ENCODE measurements at regions not wholly inside any gene's neighbourhood (a gene's known extent, or its start where the extent isn't known, plus 50 kb on each side); places are given as distances from the start of the nearest gene placed in this dataset.

GRCh38 chr20:7665376-7665775 is 274.9 kb downstream of the HAO1 start:
- intact Hi-C loops (cut with micrococcal nuclease): no loop called here
- H3K4me1 Mint-ChIP-seq (ENCODE audit: low read depth): no peaks in the 10 kb centered on the region
- no peak overlapping the region for H3K27ac Mint-ChIP-seq
- H3K4me3 Mint-ChIP-seq (ENCODE audit: low read depth): no peak overlapping the region
- H3K9me3 Mint-ChIP-seq: no peaks in the 10 kb centered on the region
- no peak for DNase-seq (ENCODE audit: low spot score)
- no peaks in the 10 kb centered on the region for H3K27me3 Mint-ChIP-seq (ENCODE audit: low read depth)
- no peaks in the 10 kb centered on the region for H3K36me3 Mint-ChIP-seq (ENCODE audit: low read depth)

- no peaks in the 10 kb centered on the region for H3K36me3 Mint-ChIP-seq (ENCODE audit: low read depth)
- H3K4me1 Mint-ChIP-seq (ENCODE audit: low read depth): no peaks in the 10 kb centered on the region
- no peaks in the 10 kb centered on the region for H3K27me3 Mint-ChIP-seq (ENCODE audit: low read depth)
- H3K27ac Mint-ChIP-seq: no peak overlapping the region
- H3K4me3 Mint-ChIP-seq (ENCODE audit: low read depth): no peak overlapping the region
- peaks cover 4% of the 10 kb centered on the region for H3K9me3 Mint-ChIP-seq
- intact Hi-C loops (cut with micrococcal nuclease): no loop called here
- no peak for DNase-seq (ENCODE audit: low spot score)
Measured at GRCh38 chr20:7667194-7667593, 273.1 kb downstream of the HAO1 start.

DNA sequence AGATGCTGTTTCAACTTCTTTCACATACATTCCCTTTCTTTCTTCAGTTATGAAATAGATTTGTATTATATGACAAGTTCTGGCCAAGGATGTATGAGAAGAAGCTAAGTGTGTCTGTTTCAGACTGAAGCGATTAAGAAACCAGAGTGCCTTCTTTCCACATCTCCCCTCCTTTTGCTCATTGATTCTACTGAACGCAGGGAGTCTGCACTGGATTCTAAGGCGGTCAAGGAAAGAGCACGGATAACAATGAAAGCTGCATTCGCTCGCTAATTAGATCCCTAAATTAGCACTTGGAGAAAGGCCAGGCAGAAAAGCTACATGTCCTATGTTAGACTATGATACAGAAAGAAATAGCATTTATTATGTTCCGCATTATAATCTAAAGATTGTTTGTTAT is 267.7 kb downstream of the HAO1 start:
- Mint-ChIP-seq H3K27me3 (ENCODE audit: low read depth) (no peaks in the 10 kb centered on the region), H3K36me3 (ENCODE audit: low read depth) (no peaks in the 10 kb centered on the region), H3K4me3 (ENCODE audit: low read depth) (no peak overlapping the region), H3K27ac (no peak overlapping the region), H3K9me3 (peaks cover 12% of the 10 kb centered on the region), H3K4me1 (ENCODE audit: low read depth) (no peaks in the 10 kb centered on the region)
- no peak for DNase-seq (ENCODE audit: low spot score)
- intact Hi-C loops (cut with micrococcal nuclease): no loop called here

DNA sequence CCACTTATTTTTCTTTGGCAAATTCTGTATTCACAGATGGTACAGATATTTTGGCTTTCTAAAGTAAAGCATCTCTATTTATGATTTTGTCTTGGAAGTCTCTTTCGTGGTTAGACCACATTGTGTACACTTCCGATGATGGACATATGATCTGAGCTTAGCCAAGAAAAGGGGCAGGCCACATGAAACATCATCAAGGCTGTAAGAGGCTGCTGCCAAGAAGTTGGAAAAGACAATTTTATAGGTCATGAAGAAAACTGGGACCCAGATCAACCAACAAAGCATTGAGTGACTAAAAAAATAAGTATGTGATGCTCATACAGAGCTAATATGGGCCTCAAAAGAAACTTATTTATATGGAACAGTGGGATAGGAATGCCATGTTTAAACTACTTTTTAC is 266.4 kb downstream of the HAO1 start:
- no peaks in the 10 kb centered on the region for H3K27me3 Mint-ChIP-seq (ENCODE audit: low read depth)
- peaks cover 16% of the 10 kb centered on the region for H3K9me3 Mint-ChIP-seq
- H3K4me1 Mint-ChIP-seq (ENCODE audit: low read depth): no peaks in the 10 kb centered on the region
- DNase-seq (ENCODE audit: low spot score): no peak
- intact Hi-C loops (cut with micrococcal nuclease): no loop called here
- no peak overlapping the region for H3K27ac Mint-ChIP-seq
- no peaks in the 10 kb centered on the region for H3K36me3 Mint-ChIP-seq (ENCODE audit: low read depth)
- no peak overlapping the region for H3K4me3 Mint-ChIP-seq (ENCODE audit: low read depth)

DNA sequence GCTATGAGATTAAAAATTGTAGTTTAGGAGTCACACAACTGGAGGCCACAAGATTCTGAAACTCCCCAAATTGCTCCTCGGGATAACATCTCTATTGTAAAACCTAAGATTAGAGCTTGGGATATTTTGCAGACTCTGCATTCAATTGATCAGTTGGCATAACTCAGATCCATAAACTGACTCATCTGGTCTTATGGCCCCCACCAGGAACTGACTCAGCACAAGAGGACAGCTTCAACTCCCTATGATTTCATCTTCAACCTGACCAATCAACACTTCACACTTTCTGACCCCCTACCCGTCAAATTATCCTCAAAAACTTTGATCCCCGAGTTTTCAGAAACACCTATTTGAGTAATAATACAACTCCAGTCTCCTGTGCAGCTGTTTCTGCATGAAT is 257.3 kb downstream of the HAO1 start:
- DNase-seq (ENCODE audit: low spot score): no peak
- Mint-ChIP-seq H3K27ac (no peak overlapping the region), H3K36me3 (ENCODE audit: low read depth) (no peaks in the 10 kb centered on the region), H3K9me3 (no peaks in the 10 kb centered on the region), H3K27me3 (ENCODE audit: low read depth) (no peaks in the 10 kb centered on the region), H3K4me3 (ENCODE audit: low read depth) (no peak overlapping the region), H3K4me1 (ENCODE audit: low read depth) (no peaks in the 10 kb centered on the region)
- intact Hi-C loops (cut with micrococcal nuclease): no loop called here

DNA sequence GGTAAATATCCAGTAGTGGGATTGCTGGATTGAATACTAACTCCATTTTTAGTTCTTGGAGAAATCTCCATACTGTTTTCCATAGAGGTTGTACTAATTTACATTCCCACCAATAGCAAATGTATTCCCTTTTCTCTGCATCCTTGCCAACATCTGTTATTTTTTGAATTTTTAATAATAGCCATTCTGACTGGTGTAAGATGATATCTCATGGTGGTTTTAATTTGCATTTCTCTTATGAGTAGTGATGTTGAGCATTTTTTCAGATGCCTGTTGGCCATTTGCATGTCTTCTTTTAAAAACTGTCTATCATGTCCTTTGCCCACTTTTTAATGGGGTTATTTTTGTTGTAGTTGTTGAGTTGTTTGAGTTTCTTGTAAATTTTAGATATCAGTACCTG is 253.2 kb downstream of the HAO1 start:
- Mint-ChIP-seq H3K36me3 (ENCODE audit: low read depth) (no peaks in the 10 kb centered on the region), H3K9me3 (peaks cover 9% of the 10 kb centered on the region), H3K4me3 (ENCODE audit: low read depth) (no peak overlapping the region), H3K27me3 (ENCODE audit: low read depth) (no peaks in the 10 kb centered on the region), H3K27ac (no peak overlapping the region), H3K4me1 (ENCODE audit: low read depth) (peaks cover 3% of the 10 kb centered on the region)
- no peak for DNase-seq (ENCODE audit: low spot score)
- intact Hi-C loops (cut with micrococcal nuclease): no loop called here

DNA sequence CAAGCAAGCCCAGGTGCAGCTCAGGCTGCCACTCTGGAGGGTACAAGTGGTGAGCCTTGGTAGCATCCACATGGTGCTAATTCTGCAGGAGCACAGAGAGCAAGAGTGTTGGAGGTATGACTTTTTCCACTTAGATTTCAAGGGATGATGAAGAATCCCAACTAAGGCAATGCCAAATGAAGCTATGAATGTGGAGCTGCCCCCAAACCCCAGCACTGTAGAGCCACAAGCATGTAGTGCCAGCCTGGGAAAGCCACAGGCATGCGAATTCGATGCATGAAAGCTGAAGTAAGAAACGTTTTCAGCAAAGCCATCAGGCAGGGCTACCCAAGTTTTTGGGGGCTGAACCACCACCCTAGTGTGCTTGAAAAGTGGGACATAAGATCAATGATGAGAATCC is 251.1 kb downstream of the HAO1 start:
- no peaks in the 10 kb centered on the region for H3K27me3 Mint-ChIP-seq (ENCODE audit: low read depth)
- peaks cover 3% of the 10 kb centered on the region for H3K4me1 Mint-ChIP-seq (ENCODE audit: low read depth)
- no peak overlapping the region for H3K4me3 Mint-ChIP-seq (ENCODE audit: low read depth)
- no peaks in the 10 kb centered on the region for H3K36me3 Mint-ChIP-seq (ENCODE audit: low read depth)
- DNase-seq (ENCODE audit: low spot score): no peak
- no peak overlapping the region for H3K27ac Mint-ChIP-seq
- intact Hi-C loops (cut with micrococcal nuclease): no loop called here
- peaks cover 9% of the 10 kb centered on the region for H3K9me3 Mint-ChIP-seq

DNA sequence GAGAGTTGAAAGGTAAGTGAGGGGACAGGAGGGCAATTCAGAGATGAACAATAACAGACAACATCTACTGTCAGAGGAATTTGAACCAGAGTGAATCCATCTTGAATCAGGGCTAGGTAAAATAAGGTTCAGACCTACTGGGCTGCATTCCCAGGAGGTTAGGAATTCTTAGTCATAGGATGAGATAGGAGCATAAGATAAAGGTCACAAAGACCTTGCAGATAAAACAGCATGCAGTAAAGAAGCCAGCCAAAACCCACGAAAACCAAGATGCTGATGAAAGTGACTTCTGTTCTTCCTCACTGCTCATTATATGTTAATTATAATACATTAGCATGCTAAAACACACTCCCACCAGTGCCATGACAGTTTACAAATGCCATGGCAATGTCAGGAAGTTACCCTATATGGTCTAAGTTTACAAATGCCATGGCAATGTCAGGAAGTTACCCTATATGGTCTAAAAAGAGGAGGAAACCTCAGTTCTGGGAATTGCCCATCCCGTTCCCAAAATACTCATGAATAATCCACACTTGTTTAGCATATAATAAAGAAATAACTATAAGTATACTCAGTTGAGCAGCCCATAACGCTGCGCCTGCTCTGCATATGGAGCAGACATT is 248.5 kb downstream of the HAO1 start:
- H3K4me1 Mint-ChIP-seq (ENCODE audit: low read depth): peaks cover 3% of the 10 kb centered on the region
- intact Hi-C loops (cut with micrococcal nuclease): loop anchor here (2.0 kb wide), 1 partner anchor 79 kb away; no protein-coding TSS in a partner anchor
- H3K27me3 Mint-ChIP-seq (ENCODE audit: low read depth): no peaks in the 10 kb centered on the region
- H3K9me3 Mint-ChIP-seq: peaks cover 11% of the 10 kb centered on the region
- no peak overlapping the region for H3K27ac Mint-ChIP-seq
- H3K4me3 Mint-ChIP-seq (ENCODE audit: low read depth): no peak overlapping the region
- no peaks in the 10 kb centered on the region for H3K36me3 Mint-ChIP-seq (ENCODE audit: low read depth)
- DNase-seq (ENCODE audit: low spot score): no peak

DNA sequence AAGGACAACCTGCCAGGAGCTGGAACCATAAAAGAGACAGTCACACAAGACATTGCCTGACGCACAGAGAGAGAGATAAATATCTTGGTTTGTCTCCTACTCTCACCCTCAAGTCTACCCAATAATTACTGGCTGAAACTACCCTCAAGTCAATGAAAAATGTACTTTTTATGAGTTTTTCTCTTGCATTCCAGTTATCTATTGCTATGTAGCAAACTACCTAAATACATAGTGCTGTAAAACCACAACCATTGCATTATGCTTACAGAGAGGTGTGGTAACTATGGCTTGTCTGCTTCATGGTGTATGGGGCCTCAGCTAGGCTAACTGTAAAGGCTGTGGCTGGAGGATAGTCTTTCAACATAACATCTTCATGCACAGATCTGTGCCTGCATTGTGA is 247.8 kb downstream of the HAO1 start:
- Mint-ChIP-seq H3K36me3 (ENCODE audit: low read depth) (no peaks in the 10 kb centered on the region), H3K9me3 (peaks cover 18% of the 10 kb centered on the region), H3K4me1 (ENCODE audit: low read depth) (peaks cover 3% of the 10 kb centered on the region), H3K27ac (no peak overlapping the region), H3K27me3 (ENCODE audit: low read depth) (no peaks in the 10 kb centered on the region), H3K4me3 (ENCODE audit: low read depth) (no peak overlapping the region)
- DNase-seq (ENCODE audit: low spot score): no peak
- intact Hi-C loops (cut with micrococcal nuclease): loop anchor here (2.0 kb wide), 1 partner anchor 78 kb away; no protein-coding TSS in a partner anchor

DNA sequence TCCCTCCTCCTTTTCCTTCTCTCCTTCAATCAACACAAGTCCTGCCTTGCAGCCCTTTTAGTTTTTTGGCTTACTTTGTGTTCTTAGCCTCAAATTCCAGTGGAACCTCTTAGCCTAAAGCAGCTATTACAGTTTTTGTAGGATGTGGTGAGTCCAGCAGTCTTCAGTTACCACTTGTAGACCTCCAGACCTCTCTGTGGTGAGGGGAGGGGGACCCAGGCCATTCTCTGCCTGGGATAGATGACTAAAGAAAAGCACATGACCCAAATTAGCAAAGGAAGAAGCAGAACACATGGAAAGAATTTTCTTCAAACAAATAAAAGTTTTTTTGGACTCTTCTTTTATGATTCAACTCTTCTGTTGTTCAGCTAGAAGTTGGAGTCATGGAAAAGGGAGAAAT is 246.5 kb downstream of the HAO1 start:
- Mint-ChIP-seq H3K36me3 (ENCODE audit: low read depth) (no peaks in the 10 kb centered on the region), H3K4me3 (ENCODE audit: low read depth) (no peak overlapping the region), H3K27ac (no peak overlapping the region), H3K27me3 (ENCODE audit: low read depth) (no peaks in the 10 kb centered on the region), H3K4me1 (ENCODE audit: low read depth) (peaks cover 3% of the 10 kb centered on the region), H3K9me3 (peaks cover 16% of the 10 kb centered on the region)
- no peak for DNase-seq (ENCODE audit: low spot score)
- intact Hi-C loops (cut with micrococcal nuclease): loop anchor here (2.0 kb wide), 1 partner anchor 77 kb away; no protein-coding TSS in a partner anchor

DNA sequence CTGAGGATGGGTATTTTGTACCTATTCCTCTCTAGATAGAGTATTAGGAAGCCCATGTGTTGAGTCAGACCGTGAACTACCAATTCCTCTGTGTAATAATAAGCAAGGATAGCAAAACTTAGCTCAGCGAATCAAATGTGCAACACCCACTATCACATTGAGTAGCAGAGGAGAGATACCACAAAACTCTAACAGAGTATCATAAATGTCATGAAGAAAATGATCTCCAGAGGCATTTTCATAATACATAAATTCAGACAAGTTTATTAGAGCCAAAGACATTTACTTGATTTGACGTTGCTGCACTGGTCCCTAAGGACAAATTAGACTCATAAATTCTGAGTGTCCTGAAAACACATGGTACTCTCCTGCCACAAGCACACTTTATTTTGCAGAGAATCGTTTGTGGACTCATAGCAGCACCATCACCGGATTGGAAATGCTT is 245.2 kb downstream of the HAO1 start:
- Mint-ChIP-seq H3K36me3 (ENCODE audit: low read depth) (no peaks in the 10 kb centered on the region), H3K9me3 (peaks cover 12% of the 10 kb centered on the region), H3K4me3 (ENCODE audit: low read depth) (no peak overlapping the region), H3K4me1 (ENCODE audit: low read depth) (peaks cover 3% of the 10 kb centered on the region), H3K27ac (no peak overlapping the region), H3K27me3 (ENCODE audit: low read depth) (no peaks in the 10 kb centered on the region)
- no peak for DNase-seq (ENCODE audit: low spot score)
- intact Hi-C loops (cut with micrococcal nuclease): no loop called here

- peaks cover 13% of the 10 kb centered on the region for H3K9me3 Mint-ChIP-seq
- no peaks in the 10 kb centered on the region for H3K36me3 Mint-ChIP-seq (ENCODE audit: low read depth)
- intact Hi-C loops (cut with micrococcal nuclease): no loop called here
- no peak overlapping the region for H3K4me3 Mint-ChIP-seq (ENCODE audit: low read depth)
- peaks cover 3% of the 10 kb centered on the region for H3K4me1 Mint-ChIP-seq (ENCODE audit: low read depth)
- H3K27me3 Mint-ChIP-seq (ENCODE audit: low read depth): no peaks in the 10 kb centered on the region
- DNase-seq (ENCODE audit: low spot score): no peak
- H3K27ac Mint-ChIP-seq: no peak overlapping the region
Measured at GRCh38 chr20:7695635-7696034, 244.6 kb downstream of the HAO1 start.

DNA sequence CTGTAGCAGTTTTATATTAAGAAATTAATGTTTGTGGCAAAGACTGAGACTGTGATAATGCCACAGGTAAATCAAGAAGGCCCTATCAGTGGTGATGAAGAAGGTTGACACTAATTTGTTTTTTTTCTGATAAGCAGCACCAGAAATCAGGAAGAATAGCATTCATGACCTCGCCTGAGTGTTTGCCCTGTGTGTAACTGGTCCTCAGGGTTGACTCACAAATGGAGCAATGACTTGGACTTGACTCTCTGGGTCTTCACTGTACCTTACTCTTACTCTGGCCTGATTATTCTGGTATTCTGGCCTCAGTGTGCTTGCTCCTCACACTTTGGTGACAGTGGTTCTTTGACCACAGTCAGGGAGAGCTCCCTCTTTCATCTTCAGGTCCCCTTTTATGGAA is 243.9 kb downstream of the HAO1 start:
- Mint-ChIP-seq H3K27me3 (ENCODE audit: low read depth) (no peaks in the 10 kb centered on the region), H3K4me3 (ENCODE audit: low read depth) (no peak overlapping the region), H3K36me3 (ENCODE audit: low read depth) (no peaks in the 10 kb centered on the region), H3K27ac (no peak overlapping the region), H3K4me1 (ENCODE audit: low read depth) (peaks cover 3% of the 10 kb centered on the region), H3K9me3 (peaks cover 16% of the 10 kb centered on the region)
- DNase-seq (ENCODE audit: low spot score): no peak
- intact Hi-C loops (cut with micrococcal nuclease): no loop called here

DNA sequence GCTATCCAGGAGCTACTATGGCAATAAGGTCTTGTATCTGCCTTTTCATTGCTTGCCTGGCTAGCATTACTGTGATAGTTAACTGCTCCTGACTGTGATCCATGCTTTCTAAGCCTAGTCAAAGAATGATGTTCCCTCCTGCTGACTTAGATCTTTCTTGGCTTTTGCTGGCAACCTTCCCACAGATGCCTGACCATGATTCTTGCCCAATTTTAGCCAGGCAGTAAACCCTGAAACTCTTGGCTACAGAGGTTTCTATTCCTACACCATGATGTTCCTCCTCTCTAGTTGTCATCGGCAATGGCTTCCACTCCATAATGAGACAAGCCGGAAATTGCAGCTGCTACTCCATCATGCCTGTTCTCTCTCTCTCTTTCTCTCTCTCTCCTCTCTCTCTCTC is 238.1 kb downstream of the HAO1 start:
- Mint-ChIP-seq H3K36me3 (ENCODE audit: low read depth) (no peaks in the 10 kb centered on the region), H3K27me3 (ENCODE audit: low read depth) (no peaks in the 10 kb centered on the region), H3K4me3 (ENCODE audit: low read depth) (no peak overlapping the region), H3K4me1 (ENCODE audit: low read depth) (no peaks in the 10 kb centered on the region), H3K9me3 (peaks cover 14% of the 10 kb centered on the region), H3K27ac (no peak overlapping the region)
- intact Hi-C loops (cut with micrococcal nuclease): no loop called here
- no peak for DNase-seq (ENCODE audit: low spot score)
